Tibial artery (tissue), 4 donors: ENCODE measurements at regions not wholly inside any gene's neighbourhood (a gene's known extent, or its start where the extent isn't known, plus 50 kb on each side); places are given as distances from the start of the nearest gene placed in this dataset.

Experiments used
- DNase-seq, 2 donors: peaks; one replicate each; pipeline ENCODE4 v3.0.0-alpha.2; 2019
- H3K27ac ChIP-seq, 2 donors: fragments of 200-600 bp; sonication (generic) in 1 of 2; 1 replicate in 1 of 2; 2 replicates in 1 of 2; pipeline ENCODE4 v1.5.1; 2018 to 2019; ENCODE audit warnings: mild to moderate bottlenecking in 1 of 2
- H3K27me3 ChIP-seq, 2 donors: fragments of 200-600 bp; sonication (generic) in 1 of 2; one replicate each; pipeline versions ENCODE4 v1.5.1 to v1.6.0; 2016 to 2019
- H3K36me3 ChIP-seq, 3 donors: fragments of 200-600 bp; sonication (generic) in 2 of 3; one replicate each; pipeline ENCODE4 v1.5.1; 2016 to 2019; ENCODE audit warnings: mild to moderate bottlenecking in 2 of 3
- H3K4me1 ChIP-seq, 4 donors: fragments of 200-600 bp; sonication (generic) in 2 of 4; 1 replicate in 3 of 4; 2 replicates in 1 of 4; pipeline ENCODE4 v1.5.1; 2016 to 2019
- H3K4me3 ChIP-seq, 2 donors: fragments of 200-600 bp; sonication (generic) in 1 of 2; 1 replicate in 1 of 2; 2 replicates in 1 of 2; pipeline ENCODE4 v1.5.1; 2018 to 2019; ENCODE audit warnings: mild to moderate bottlenecking in 2 of 2
- H3K9me3 ChIP-seq, 3 donors: fragments of 200-600 bp; sonication (generic) in 1 of 3; one replicate each; pipeline ENCODE4 v1.5.1; 2016 to 2019
- CTCF ChIP-seq, 2 experiments: fragments of 200-600 bp in 1 of 2; fragments of 450-650 bp in 1 of 2; IDR thresholded peaks; one replicate each; pipeline ENCODE4 v1.5.1; 2017 to 2019; ENCODE audit warnings: antibody characterized with exemption in 2 of 2, mild to moderate bottlenecking in 1 of 2, moderate library complexity in 1 of 2
- intact Hi-C: fragments of 100-400 bp; cut with DNase I; formaldehyde crosslinking; loops from one replicate; pipeline ENCODE4 v1.15.0; 2023; ENCODE audit warnings: low total_unique reads

- Histone ChIP-seq H3K27ac (no peak overlapping the region), H3K36me3 (no peaks in the 10 kb centered on the region), H3K4me3 (no peak overlapping the region), H3K27me3 (no peaks in the 10 kb centered on the region), H3K9me3 (no peaks in the 10 kb centered on the region), H3K4me1 (no peaks in the 10 kb centered on the region)
- intact Hi-C loops: no loop called here
- DNase-seq: no peak
- no peak for TF ChIP-seq CTCF (IDR thresholded peaks at IDR 0.05)
These were observed 507.2 kb downstream of the TCERG1L start for GRCh38 chr10:130804281-130804680.

GRCh38 chr10:130804778-130805634 is 506.5 kb downstream of the TCERG1L start:
- no peak overlapping the region for H3K27ac ChIP-seq
- DNase-seq: no peak
- H3K27me3 ChIP-seq: no peaks in the 10 kb centered on the region
- H3K4me3 ChIP-seq: no peak overlapping the region
- H3K36me3 ChIP-seq: no peaks in the 10 kb centered on the region
- intact Hi-C loops: no loop called here
- H3K9me3 ChIP-seq: no peaks in the 10 kb centered on the region
- H3K4me1 ChIP-seq: no peaks in the 10 kb centered on the region
- no peak for TF ChIP-seq CTCF (IDR thresholded peaks at IDR 0.05)

GRCh38 chr10:130805635-130806030 is 505.9 kb downstream of the TCERG1L start:
- Histone ChIP-seq H3K36me3 (no peaks in the 10 kb centered on the region), H3K4me1 (no peaks in the 10 kb centered on the region), H3K9me3 (no peaks in the 10 kb centered on the region), H3K27me3 (no peaks in the 10 kb centered on the region), H3K4me3 (no peak overlapping the region), H3K27ac (no peak overlapping the region)
- DNase-seq: no peak
- TF ChIP-seq CTCF (IDR thresholded peaks at IDR 0.05): no peak
- intact Hi-C loops: no loop called here

- DNase-seq: no peak
- Histone ChIP-seq H3K36me3 (no peaks in the 10 kb centered on the region), H3K9me3 (no peaks in the 10 kb centered on the region), H3K27ac (no peak overlapping the region), H3K4me3 (no peak overlapping the region), H3K27me3 (no peaks in the 10 kb centered on the region), H3K4me1 (no peaks in the 10 kb centered on the region)
- TF ChIP-seq CTCF (IDR thresholded peaks at IDR 0.05): no peak
- intact Hi-C loops: no loop called here
These were observed 505.1 kb downstream of the TCERG1L start for GRCh38 chr10:130806426-130806825.

GRCh38 chr10:130807096-130807495 is 504.4 kb downstream of the TCERG1L start:
- DNase-seq: no peak

More at GRCh38 chr10:130807096-130807495, 504.4 kb downstream of the TCERG1L start:
- TF ChIP-seq CTCF (IDR thresholded peaks at IDR 0.05): no peak
- no peaks in the 10 kb centered on the region for H3K9me3 ChIP-seq
- H3K27ac ChIP-seq: no peak overlapping the region
- intact Hi-C loops: no loop called here
- H3K27me3 ChIP-seq: no peaks in the 10 kb centered on the region
- H3K4me3 ChIP-seq: no peak overlapping the region
- no peaks in the 10 kb centered on the region for H3K36me3 ChIP-seq
- H3K4me1 ChIP-seq: no peaks in the 10 kb centered on the region
